GM18873 (cell line): ENCODE measurements at regions not wholly inside any gene's neighbourhood (a gene's known extent, or its start where the extent isn't known, plus 50 kb on each side); places are given as distances from the start of the nearest gene placed in this dataset.

Experiments used
- ATAC-seq: cut with Tn5 transposase; IDR thresholded peaks from one replicate; pipeline ENCODE4 v1.9.1; 2021; ENCODE audit warnings: mild to moderate bottlenecking, moderate library complexity, moderate number of reproducible peaks; ENCODE audit not compliant: unreplicated experiment, low FRiP score

GRCh38 chr3:115513416-115513800 is 109.9 kb upstream of the GAP43 start:
- no peak for ATAC-seq

GRCh38 chr3:115517457-115518050 is 105.8 kb upstream of the GAP43 start:
- no peak for ATAC-seq

DNA sequence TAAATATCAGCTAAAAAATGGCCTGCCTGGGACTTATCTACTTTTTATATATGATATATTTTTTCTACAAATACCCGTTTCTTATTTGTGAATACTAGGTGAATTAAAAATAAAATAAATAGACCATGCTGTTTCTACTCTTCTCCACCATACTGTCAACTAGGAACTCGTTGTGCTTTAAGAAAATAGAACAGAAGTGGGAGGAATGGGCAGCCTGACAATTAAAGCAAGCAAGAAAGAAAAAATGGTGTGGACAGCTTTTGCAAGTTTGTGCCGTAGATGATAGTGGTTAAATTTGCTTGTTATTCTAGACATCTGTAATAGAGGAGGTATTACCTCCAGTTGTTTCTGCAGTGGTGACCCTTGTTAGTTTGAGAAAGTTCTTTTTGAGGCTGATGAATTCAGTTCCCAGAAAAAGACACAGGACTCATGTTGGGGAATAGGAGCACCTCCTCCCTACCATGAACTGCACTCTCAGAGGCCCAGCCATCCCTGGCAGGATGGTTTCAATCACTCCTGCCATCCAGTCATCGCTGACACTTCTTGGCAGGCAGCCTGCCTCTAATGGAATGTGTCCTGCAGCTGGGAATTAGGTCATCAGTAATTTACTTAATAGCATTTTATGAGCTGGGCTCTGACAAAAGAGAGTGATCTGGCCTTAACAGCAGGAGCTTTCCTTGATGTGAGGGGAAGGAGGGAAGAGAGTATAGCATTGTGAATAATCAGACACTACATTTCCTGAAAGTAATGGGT is 105.0 kb upstream of the GAP43 start:
- no peak for ATAC-seq

- no peak for ATAC-seq
Measured at GRCh38 chr3:115520241-115520640, 103.1 kb upstream of the GAP43 start.

DNA sequence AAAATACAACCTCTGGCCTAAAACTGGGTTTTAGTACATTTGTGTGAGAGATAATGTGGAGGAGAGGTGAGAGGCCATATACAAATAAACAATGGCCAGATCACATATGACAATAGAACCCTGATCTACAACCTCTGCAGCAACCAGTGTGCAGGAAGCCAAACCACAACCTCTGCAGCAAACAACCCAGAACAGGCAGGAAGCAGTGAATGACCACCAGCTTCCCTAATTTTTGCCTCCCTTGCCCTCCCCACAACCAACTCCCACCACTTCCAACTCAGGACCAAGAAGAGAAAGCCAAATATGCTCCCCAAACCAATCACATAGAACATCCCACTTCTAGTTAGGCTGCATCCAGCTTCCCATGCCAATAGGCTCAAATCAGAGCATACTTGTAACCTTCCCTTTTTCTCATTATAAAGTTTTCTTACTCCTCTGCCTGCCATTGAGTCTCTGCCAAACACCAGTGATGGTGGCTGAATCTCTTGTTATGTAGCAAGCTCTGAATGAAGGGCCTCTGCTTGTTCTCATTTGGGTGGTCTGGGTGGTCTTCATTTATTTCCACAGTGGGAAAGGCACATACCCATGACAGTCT is 102.6 kb upstream of the GAP43 start:
- no peak for ATAC-seq

GRCh38 chr3:115523458-115523857 is 99.9 kb upstream of the GAP43 start:
- no peak for ATAC-seq

- ATAC-seq = no peak
Measured at GRCh38 chr3:115524549-115524948, 98.8 kb upstream of the GAP43 start.

- no peak for ATAC-seq
Measured at GRCh38 chr3:115525731-115526130, 97.6 kb upstream of the GAP43 start.

GRCh38 chr3:115533218-115533617 is 90.1 kb upstream of the GAP43 start:
- ATAC-seq = no peak

GRCh38 chr3:115536171-115536570 is 87.1 kb upstream of the GAP43 start:
- no peak for ATAC-seq

DNA sequence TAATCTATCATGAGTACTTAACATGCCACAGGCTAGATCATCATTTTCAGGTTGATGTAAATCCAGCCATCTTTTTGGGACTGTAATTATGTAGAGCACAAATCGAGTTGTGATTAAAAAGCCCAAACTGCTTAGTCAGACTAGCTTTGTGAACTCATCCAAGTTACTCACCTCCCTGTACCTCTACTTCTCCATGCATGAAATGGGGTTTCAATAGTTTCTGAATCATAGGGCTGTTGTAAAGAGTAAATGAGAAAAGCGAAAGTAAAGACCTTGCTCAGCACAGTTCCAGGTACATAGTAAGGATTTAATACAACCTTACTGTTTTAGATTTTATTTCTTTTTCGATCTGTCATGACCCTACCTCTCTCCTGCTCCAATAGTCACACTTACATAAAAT is 85.6 kb upstream of the GAP43 start:
- no peak for ATAC-seq

GRCh38 chr3:115547207-115547606 is 76.1 kb upstream of the GAP43 start:
- ATAC-seq = no peak

DNA sequence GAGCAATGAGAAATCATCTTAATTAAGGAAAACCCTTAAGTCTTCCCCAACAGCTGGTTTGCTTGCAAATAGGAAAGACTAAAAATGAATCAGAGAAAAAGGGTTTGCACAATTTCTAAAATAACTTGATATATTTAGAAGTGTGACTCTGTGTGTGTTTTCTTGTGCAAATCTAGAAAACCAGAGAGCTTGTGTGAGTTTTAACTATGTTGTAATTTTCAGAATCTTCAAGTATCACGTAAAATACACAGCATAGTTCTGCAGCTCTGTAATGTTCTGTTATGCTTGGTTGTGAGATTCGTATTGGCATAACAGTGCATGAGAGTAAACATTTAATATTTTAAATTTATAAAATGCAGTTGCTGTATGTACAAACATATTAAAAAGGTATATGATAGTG is 74.7 kb upstream of the GAP43 start:
- ATAC-seq = no peak

- ATAC-seq = no peak
Measured at GRCh38 chr3:115549071-115549470, 74.2 kb upstream of the GAP43 start.

DNA sequence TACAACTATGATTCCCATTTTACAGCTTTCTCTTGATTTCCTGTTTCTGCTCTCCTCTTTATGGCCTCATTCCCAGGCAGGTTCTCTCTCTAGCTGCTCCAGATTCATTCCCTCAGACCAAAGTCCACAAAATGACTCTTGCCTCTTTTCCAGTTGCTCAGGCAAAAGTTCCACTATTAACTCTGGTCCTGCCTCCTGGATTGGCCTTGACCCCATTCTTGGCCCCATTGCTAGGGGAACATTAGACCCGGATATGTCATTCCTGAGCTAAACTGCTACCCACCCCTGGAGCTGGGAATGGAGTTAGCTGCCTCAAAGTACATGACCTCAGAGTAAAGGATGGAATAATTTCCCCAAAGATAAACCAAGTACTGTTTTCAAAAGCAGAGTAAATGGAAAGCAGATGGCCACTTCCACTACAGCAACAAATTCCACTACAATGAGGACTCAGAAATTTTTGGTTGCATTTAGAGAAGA is 73.0 kb upstream of the GAP43 start:
- ATAC-seq = no peak

DNA sequence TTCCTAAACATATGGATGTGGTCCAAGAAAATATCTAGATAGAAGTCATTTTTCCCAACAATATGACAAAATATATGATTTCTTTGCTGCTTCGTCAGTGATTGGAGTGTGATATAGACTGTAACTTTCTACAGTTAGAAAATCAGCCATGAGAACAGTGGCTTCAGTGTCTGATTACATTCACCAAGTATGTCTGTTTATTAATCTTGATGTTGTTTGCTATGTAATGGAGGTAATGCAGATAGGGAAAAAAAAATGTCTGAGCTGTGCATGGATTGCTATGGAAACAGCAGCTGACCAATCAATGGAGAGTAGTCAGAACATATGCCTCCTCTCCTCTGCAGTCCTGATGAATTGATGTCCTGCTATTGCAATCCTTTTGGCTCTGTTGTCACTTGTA is 72.3 kb upstream of the GAP43 start:
- no peak for ATAC-seq

GRCh38 chr3:115552007-115552406 is 71.3 kb upstream of the GAP43 start:
- ATAC-seq = no peak

DNA sequence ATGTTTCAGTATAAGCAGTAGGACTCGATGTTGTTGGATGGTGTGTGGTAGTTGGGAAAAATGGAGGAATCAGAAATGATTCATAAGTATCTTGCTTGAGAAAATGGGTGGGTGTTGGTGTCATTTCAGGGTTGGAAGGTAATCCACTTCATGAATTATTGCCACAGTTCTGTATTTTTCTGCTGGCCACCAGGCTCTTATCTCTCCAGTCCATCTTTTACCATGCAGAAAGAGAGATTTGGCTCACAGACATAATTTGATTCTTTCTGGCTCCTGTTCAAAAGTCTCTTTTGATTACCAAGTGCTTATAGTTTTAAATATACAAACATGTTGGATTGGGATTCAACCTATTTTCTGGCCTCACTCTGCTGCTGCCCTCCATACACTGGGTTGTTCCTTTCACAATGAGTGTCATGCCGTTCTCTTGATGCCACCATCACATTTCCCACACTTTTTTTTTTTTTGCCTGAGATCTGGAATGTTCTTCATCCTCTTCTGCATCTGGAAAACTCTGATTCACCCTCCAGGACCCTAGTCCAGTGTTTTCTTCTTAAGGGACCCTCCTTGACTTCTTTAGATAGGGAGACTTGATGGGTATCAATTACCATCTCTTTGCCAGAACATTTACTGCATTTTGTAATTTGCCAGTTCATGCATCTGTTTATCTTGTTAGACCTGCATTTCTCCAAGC is 69.4 kb upstream of the GAP43 start:
- no peak for ATAC-seq

DNA sequence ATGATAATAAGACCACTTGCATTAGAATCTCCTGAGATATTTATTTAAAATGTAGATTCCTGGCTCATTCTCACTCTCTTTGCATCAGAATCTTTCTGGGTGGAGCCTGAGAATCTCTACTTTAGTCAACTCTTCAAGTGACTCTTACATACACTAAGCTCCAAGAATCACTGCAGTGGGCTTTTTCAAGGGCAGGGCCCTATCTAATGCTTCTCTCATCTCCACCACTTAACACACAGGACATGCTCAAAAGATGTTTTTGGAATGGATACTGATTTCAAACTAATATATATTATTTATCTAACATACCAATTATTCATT is 68.9 kb upstream of the GAP43 start:
- ATAC-seq = no peak

GRCh38 chr3:115562636-115563267 is 60.6 kb upstream of the GAP43 start:
- no peak for ATAC-seq

GRCh38 chr3:115563984-115564383 is 59.3 kb upstream of the GAP43 start:
- no peak for ATAC-seq
